ENCODE measurements at regions not wholly inside any gene's neighbourhood (a gene's known extent, or its start where the extent isn't known, plus 50 kb on each side); places are given as distances from the start of the nearest gene placed in this dataset.
"Not testable (repeated sequence)": the region's sequence is repeated elsewhere in the genome, so short reads cannot be mapped to it uniquely, and the experiment has no call there.

DNA sequence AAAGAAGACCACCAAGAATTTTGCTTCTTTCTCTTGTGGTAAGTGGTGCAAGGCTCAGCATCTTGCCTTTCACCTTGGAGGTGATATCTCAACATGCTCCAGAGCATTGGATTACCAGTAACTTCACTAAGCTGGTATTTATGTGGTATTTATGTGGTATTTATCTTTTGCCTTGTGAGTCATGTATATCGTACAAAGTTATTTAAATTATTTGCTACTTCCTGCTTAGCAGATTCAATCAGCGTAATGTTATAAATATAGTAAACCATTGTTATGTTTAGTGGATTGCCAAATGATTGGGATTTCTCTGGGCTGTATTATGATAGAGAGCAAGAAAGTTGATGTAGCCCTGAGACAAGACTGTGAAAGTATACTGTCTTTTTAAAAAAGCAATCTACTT, 366.4 kb downstream of the IPO8 start:
- no peak for FAIRE-seq

DNA sequence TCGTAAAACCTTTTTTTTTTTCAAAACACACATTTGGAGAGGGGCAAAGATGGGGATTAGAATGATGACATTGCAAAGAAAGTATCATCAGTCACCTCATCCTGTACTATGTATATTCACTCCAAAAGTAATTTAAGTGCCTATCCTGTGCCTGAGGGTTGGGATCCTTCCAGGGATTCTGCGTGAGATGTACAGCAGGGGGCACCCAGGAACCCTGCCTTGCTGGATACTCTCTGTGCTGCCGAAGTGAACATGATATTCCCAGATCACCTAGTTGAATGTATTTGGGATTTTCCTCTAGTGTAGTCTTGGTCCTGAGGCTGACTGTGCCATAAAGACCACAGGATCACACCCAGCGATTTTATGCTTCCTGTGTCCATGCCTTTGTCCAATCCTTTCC, 372.7 kb downstream of the IPO8 start:
- no peak for FAIRE-seq

DNA sequence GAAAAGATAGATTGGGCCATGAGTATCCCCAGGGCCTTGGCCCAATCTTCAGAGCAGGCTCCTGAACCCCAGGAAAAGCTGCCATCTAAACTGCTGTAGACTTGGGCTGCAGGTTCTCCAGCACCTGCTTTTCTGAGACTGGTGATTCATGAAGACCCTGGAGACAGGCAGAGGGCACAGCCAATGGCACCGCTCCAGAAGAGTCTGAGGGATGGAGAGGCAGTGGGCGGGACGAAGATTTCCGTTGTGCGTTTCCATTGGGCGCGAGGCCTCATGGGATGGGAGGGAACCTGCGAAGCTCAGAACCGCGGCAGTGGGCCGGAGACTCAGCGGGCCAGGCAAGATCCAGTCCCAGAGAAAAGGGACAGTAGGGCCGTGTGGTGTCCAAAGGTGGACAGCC, 375.1 kb downstream of the IPO8 start:
- FAIRE-seq = no peak

DNA sequence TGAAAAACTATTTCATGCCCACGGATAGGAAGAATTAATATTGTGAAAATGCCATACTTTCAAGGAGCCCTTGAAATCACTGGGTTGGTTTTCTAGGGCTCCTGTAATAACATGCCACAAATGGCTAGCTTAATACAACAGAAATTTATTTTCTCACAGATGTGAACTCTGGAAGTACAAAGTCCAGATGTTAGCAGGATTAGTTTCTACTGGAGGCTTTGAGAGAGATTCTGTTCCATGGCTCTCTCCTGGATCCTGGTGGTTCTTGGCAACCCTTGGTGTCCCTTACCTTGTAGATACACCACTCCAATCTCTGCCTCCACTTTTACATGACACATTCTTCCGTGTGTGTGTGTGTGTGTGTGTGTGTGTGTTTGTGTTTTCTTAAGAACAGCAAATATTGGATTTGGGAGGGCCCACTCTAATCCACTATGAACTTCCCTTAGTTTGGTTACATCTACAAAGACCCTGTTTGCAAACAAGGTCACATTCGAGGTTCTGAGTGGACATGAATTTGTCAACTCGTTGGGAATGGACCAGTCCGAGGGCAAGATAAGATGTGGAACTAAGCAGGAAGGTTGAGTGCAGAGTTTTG, 381.1 kb downstream of the IPO8 start:
- no peak for FAIRE-seq

DNA sequence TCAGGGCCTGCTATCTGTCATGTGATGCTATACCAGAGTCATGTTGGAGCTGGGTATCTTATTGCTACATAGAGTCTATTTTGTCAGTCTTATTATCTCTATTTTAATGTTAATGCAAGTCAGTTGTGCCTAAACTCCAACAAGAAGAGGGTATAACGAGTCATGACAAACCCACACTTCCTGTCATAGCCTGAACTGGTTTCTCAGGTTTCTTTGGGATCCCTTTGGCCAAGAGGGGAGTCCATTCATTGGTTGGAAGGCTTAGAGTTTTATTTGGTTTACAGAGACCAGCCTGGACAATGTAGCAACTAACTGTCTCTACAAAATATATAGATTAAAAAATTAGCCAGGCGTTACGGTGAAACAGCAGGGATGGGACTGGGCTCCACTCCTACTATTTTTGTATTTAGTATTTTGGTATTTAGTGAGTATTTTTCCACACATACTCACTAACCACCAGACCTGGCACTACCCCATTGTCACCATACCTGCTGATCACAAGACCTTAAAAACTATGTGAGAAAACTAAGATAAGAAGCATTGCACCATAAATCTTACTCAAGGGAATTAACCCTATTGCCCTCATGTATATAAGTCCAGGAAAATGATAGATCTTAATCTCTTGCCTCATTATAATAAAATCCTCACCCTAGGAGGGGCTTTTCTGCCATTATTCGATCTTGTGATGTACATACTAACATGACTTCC, 387.5 kb downstream of the IPO8 start:
- no peak for FAIRE-seq

DNA sequence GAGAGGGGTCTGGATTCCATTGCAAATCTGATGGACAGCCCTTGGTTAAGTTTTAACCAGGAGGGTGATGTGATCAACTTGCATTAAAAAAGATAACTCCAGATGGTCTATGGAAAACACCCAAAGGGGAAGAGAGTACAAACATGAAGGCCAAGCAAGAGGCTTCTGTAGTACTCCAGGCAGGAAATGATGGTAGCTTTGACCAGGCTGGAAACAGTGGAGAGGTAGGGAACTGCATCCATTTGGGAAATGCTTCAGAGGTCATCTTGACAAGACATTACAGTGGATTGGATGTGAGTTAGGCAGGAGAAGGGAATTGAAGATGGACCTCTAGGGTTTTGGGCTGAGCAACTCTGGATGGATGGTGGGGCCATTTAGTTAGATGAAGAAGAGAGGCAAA, 391.1 kb downstream of the IPO8 start:
- FAIRE-seq = no peak

DNA sequence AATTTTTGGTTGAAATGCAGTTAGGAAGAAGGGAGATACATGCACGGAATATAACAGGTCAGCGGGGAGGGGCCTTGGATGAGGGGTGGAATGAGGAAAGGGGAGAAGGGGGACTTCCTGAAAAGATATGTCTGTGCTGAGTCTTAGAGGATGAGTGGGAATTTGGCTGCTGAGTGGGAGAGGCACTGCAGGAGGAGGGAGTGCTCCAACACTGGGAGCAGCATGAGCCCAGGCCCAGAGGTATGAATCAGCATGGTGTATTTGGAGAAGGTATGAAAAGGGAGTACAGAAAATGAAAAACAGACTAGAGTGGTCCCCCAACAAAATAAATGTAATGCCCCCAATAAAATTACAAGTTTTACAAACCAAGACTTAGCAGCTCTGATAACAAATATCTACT, 394.4 kb downstream of the IPO8 start:
- FAIRE-seq = no peak

DNA sequence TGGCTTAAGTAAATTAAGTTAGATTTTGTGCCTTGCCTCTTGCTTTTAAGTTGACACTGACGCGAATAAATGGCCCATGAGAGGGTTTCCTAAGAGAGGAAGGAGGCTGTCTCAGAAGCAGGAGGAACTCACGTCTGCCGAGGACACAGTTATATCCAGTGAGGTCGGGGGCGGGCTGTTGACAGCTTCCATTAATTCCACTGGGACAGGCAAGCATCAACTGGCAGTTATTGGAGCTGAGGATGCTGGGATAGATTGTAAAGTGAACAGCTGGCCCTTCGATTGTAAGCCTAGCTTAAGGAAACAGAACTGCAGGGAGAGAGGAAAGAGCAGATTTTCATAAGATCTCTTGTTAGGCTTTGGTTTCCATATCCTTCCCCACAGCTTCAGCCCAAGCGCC, 399.2 kb downstream of the IPO8 start:
- FAIRE-seq = no peak

DNA sequence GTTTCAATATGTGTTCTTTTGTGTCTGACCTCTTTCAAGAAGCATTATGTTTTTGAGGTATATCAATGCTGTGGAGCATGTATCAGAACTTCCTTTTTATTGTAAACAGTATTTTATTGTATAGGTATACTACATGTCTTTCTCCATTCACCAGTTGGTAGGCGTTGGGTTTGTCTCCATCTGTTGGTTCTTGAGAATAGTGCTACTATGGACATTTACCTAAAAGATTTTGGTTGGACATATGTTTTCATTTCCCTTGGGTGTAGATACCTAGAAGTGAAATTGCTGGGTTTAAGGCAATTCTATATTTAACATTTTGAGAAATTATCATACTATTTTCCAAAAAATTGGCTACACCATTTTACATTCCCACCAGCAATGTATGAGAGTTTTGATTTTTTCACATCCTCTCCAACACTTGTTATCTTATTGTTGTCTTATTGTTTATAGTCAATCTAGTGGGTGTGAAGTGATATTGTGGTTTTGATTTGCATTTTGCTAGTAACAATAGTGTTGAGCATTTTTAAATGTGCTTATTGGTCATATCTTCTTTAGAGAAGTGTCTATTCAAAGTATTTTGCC, 409.2 kb downstream of the IPO8 start:
- FAIRE-seq = peak; percentile 3

DNA sequence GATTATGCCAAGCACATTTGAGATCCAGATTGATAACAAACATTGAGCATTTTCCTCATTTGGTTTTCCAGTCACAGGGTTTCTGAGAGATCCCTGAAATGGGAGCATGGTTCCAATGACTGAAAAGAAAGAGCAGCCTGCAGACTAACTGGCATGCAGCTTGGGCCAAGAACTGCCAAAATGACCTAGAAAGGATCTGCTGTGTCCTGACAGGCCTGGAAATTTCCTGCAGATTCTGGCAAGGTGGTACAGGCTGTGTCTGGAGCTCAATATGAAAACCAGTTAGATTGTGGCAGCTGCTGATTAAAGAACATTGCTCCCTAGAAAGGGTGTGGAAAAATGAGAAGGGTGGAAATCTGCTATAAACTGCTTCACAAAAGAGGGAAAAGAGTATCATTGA, 417.3 kb downstream of the IPO8 start:
- no peak for FAIRE-seq

DNA sequence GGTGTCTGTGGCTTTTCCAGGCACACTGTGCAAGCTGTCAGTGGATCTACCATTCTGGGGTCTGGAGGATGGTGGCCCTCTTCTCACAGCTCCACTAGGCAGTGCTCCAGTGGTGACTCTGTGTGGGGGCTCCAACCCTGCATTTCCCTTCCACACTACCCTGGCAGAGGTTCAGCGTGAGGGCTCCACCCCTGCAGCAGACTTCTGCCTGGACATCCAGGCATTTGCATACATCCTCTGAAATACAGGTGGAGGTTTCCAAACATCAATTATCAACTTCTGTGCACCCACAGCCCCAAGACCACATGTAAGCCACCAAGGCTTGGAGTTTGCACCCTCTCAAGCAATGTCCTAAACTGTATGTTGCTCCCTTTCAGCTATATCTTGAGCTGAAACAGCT, 423.2 kb downstream of the IPO8 start:
- not testable (repeated sequence) for FAIRE-seq

DNA sequence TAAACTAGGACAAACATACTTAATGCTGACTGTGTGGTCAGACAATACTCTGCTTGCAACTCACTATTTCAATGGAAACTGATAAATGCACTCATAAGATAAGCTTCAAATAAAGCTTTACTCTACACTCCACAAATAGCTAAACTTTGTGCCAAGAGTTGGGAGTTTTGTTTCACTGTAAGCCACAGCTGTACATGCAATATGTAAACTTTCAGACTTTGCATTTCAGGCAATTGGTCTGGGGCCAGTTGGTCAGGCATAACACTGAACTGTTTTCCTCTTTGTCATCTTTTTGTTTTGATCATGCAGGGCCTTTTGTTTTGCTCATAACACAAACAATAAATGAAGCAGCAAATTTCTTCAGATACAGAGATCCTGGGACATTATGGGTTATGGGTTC, 426.2 kb downstream of the IPO8 start:
- no peak for FAIRE-seq

DNA sequence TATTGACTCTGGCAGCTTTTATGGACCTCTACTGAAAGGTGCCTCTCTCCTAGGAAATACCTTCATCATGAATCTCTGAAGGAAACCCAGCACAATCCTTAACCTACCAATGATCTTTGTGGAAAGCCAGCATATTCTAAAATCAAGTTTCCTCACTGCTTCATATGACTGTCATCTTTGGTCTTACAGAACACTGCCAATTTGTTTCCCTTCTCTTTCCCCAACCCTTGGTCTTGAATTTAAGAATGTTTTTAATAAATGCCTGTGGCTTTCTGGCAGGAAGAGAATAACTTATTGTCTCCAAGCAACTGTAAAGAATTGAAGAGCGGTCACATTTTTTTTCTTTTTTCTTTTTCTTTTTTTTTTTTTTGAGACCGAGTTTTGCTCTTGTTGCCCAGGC, 427.6 kb downstream of the IPO8 start:
- no peak for FAIRE-seq

DNA sequence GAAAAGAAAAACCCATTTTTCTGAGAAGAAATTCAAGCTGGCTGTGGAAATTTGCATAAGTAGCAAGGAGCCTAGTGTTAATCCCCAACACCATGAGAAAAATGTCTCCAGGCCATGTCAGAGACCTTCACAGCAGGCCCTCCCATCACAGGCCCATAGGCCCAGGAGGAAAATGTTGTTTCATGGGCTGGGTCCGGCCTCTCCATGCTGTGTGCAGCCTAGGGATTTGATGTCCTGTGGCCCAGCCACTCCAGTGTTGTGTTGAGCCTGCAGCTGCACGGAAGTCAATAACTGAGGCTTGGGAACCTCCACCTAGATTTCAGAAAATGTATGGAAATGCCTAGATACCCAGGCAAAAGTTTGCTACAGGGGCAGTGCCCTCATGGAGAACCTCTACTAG, 432.2 kb downstream of the IPO8 start:
- no peak for FAIRE-seq

DNA sequence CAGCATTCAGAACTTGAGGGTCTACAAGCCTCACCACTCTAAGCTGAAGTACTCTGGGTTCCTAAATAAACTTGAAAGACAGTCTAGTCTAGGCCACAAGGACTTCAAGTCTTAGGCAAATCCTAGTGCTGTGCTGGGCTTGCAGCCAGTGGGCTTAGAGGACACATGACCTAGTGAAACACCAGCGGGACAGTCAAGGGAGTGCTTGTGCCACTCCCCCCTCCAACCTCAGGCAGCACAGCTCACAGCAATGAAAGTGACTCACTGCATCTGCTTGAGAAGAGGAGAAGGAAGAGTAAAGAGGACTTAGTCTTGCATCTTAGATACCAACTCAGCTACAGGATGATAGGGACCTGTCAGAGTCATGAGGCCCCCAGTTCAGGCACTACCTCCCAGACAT, 438.1 kb downstream of the IPO8 start:
- no peak for FAIRE-seq

DNA sequence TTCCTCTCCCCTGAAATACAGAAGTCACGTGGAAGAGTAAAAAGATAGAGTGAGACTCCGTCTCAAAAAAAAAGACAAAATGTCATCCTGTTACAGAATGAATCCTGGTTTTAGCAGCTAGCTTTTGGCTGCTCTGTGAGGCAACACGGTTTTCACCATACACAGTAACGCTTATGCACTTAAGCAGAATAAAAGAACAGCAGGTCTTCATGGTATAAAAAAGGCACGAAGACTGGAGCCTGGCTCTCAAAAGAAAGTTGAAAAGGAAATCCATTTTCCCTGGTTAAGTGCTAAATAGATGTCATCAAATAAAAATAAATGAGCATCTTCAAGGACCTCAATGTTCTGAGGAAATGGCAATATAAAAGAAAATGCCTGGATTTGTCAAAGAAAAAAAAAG, 444.1 kb downstream of the IPO8 start:
- FAIRE-seq = no peak

DNA sequence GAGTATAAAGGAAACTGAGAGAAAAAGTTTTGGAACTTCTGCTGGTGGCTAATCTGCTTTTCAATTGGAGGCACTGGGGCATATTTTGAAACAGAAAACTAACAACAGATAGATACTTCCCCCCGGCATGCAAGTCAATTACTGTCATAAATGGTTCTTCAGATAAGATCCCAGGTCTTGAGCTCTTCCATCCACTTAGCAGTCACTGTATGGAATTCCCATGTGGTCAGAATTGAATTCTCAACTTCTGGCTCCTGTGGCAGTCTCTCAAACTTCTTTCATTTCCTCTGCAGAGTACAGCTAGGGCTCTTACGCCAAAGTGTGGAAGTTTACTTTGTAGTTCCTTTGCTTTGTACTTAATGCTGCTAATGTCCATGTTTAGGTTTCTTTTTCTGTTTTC, 452.2 kb downstream of the IPO8 start:
- FAIRE-seq = no peak

DNA sequence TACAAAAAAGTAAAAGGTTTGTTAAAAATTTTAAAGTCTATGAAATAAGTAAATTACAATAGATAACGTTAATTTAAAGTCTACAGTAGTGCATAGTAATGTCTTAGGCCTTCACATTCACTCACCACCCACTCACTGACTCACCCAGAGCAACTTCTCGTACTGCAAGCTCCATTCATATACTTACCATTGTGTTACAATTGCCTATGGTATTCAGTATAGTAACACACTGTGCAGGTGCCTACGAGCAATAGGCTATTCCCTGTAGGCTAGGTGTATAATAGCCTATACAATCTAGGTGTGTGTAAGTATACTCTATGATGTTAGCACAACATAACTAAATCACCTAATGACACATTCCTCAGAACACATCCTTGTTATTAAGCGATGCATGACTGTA, 435.3 kb upstream of the TMTC1 start:
- FAIRE-seq = no peak

DNA sequence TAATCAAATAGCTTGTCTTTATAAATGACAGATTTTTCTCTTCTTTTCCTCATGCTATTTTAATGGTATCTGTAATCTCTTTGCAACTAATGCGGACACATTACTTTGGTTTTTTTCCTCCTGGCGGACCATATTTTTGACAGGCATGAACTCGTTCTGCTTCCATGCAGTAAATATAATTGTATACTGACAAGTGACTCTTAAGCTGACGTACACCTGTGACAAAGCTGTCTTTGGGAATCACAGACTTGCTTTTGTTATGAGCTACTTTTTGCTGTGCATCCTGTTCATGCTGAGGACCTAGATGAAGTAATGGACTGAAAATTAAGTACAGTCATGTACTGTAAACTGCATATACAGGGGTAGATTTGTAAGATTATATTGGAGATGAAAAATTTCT, 434.3 kb upstream of the TMTC1 start:
- FAIRE-seq = no peak

DNA sequence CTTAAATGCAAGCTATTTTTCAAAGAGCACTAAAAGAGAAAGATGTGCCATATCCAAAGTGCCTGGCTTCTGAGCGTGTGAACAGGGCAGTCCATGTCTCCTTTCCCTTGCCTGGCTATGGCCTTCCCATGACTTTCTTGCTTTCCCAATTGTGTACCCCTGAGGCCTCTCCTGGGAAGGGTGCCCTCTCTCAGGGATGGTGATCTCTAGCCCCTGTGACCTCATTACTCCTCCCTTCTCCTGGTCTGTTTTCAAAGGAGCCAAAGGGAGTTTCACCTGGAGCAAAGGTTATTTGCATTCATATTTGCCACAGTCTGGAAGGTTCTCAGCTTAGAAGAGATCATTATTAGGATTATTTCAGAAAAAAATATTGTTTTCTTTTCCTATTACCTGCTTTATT, 429.4 kb upstream of the TMTC1 start:
- no peak for FAIRE-seq

DNA sequence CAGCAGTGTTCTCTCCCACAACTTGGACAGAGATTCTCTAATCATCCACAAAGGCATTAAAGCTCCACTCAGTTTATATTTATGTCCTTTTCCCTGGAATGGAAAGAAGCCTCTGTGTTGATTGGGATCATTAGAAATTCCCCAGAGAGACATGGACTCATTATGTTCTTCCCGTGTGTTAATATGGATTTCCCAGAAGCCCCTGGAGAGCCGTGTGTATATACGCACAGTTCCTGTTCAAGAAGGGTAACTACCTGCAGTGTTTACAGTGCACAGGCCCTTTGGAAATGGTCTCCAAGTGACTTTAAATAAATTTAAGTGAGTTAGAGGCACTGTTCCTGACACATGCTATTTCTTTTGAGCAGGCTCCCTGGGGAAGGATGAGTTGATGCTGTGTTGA, 428.0 kb upstream of the TMTC1 start:
- no peak for FAIRE-seq

DNA sequence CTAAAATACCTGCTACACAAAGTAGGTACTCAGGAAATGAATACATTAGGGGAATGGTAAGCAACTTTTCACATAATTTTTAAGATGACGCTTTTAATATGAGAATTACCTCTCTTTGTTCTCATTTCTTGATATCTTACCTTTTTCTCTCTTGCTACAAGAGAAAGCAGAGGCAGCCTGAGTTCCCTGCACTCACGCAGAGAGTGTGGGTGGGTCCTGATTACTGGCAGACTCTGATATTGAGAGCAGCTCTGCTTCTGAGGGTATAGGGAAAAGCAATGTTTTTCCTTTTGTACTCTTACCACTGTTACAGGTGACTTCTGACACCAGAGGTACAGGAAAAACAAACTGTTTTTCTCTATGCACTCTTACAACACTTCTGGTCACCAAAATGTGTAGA, 420.2 kb upstream of the TMTC1 start:
- FAIRE-seq = no peak

DNA sequence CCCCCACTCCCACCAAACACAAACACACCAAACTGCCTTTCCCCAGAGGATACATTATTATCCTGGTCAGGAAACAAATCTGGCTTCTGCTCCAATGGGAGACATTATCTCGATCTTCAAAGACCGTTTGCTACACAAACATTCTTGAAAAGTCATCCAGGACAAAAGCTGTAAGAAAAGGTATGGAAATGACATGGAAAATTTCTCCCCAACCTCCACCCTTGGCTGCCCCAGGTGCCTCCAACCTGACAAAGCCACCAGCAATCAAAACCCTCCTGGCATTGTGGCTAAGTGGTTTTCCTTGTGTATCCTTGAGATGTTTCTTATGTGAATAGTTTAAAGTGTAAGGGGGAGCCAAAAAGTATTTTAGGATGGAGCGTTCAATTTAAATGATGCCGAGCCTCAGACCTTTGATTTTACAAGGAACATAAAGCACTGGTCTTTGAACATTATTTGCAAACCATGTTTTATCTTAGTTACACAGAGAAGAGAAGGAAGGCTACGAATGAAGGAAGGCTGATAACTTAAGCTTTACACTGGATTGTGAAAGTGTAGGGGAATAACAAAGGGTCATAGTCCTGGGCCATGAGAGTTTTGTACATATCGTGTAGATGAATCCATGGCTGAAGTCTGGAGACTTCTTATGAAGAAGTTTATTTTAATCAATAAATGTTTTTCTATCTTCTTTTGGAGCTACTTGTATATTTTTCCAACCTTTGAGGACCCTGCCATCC, 418.9 kb upstream of the TMTC1 start:
- FAIRE-seq = no peak
